H1 (cell line): ENCODE measurements at regions not wholly inside any gene's neighbourhood (a gene's known extent, or its start where the extent isn't known, plus 50 kb on each side); places are given as distances from the start of the nearest gene placed in this dataset.

ENCODE experiments used
- CBX8 ChIP-seq: fragments of 300-800, 300-1000 bp; sonication (generic); IDR thresholded peaks from 2 replicates; pipeline ENCODE4 v1.7.1; 2016; ENCODE audit warnings: low read depth, low read length, borderline replicate concordance
- MAX ChIP-seq: IDR thresholded peaks from 2 replicates; pipeline ENCODE4 v1.6.1; 2012; ENCODE audit warnings: inconsistent platforms
- SRF ChIP-seq: IDR thresholded peaks from 2 replicates; pipeline ENCODE4 v1.6.1; 2011; ENCODE audit warnings: mild to moderate bottlenecking, low read depth, low read length, moderate library complexity

GRCh38 chr4:84434344-84434743 is 64.7 kb downstream of the NKX6-1 start (continued):
- TF ChIP-seq SRF (no peak), MAX (no peak), CBX8 (no peak)
